GM04503 (cell line): ENCODE measurements at regions not wholly inside any gene's neighbourhood (a gene's known extent, or its start where the extent isn't known, plus 50 kb on each side); places are given as distances from the start of the nearest gene placed in this dataset.
"Not testable (repeated sequence)": the region's sequence is repeated elsewhere in the genome, so short reads cannot be mapped to it uniquely, and the experiment has no call there.

ENCODE experiments used
- DNase-seq: peaks from one replicate; pipeline ENCODE4 v3.0.0-alpha.2; 2012; ENCODE audit warnings: low read depth

GRCh38 chr11:70592641-70593165 is 194.4 kb downstream of the CTTN start:
- no peak for DNase-seq

GRCh38 chr11:70593446-70593983 is 195.2 kb downstream of the CTTN start:
- no peak for DNase-seq

- DNase-seq = no peak
Measured at GRCh38 chr11:70594031-70594430, 195.7 kb downstream of the CTTN start.

- DNase-seq = no peak
Measured at GRCh38 chr11:70594606-70595005, 196.3 kb downstream of the CTTN start.

- DNase-seq = no peak
Measured at GRCh38 chr11:70595016-70595415, 196.7 kb downstream of the CTTN start.

GRCh38 chr11:70595452-70595851 is 197.1 kb downstream of the CTTN start:
- DNase-seq = no peak

- DNase-seq = no peak
Measured at GRCh38 chr11:70596091-70596490, 197.8 kb downstream of the CTTN start.

GRCh38 chr11:70597006-70597555 is 198.8 kb downstream of the CTTN start:
- DNase-seq = no peak

- DNase-seq = no peak
Measured at GRCh38 chr11:70597751-70598625, 199.7 kb downstream of the CTTN start.

- DNase-seq = not testable (repeated sequence)
Measured at GRCh38 chr11:70600911-70601415, 202.6 kb downstream of the CTTN start.

GRCh38 chr11:70601861-70602538 is 203.7 kb downstream of the CTTN start:
- DNase-seq = no peak

GRCh38 chr11:70603114-70603755 is 204.9 kb downstream of the CTTN start:
- DNase-seq = no peak

GRCh38 chr11:70603756-70604211 is 205.5 kb downstream of the CTTN start:
- no peak for DNase-seq

- DNase-seq = no peak
Measured at GRCh38 chr11:70604221-70604620, 205.9 kb downstream of the CTTN start.

- DNase-seq = no peak
Measured at GRCh38 chr11:70604630-70605467, 206.5 kb downstream of the CTTN start.

GRCh38 chr11:70605468-70605815 is 207.1 kb downstream of the CTTN start:
- no peak for DNase-seq

GRCh38 chr11:70605846-70606245 is 207.5 kb downstream of the CTTN start:
- no peak for DNase-seq

- no peak for DNase-seq
Measured at GRCh38 chr11:70606248-70606950, 208.1 kb downstream of the CTTN start.

GRCh38 chr11:70606951-70607330 is 208.6 kb downstream of the CTTN start:
- DNase-seq = no peak

- DNase-seq = no peak
Measured at GRCh38 chr11:70607561-70607960, 209.2 kb downstream of the CTTN start.
